H9 (cell line): ENCODE measurements at regions not wholly inside any gene's neighbourhood (a gene's known extent, or its start where the extent isn't known, plus 50 kb on each side); places are given as distances from the start of the nearest gene placed in this dataset.

Experiments used
- DNase-seq: peaks from one replicate; pipeline ENCODE4 v3.0.0-alpha.2; 2017
- H2AFZ ChIP-seq: one replicate; pipeline ENCODE4 v1.6.1; 2013; ENCODE audit warnings: mild to moderate bottlenecking, low read length, control low read depth, moderate library complexity
- H2AK5ac ChIP-seq: 2 replicates; pipeline ENCODE4 v1.6.1; 2013; ENCODE audit warnings: low read length, control low read depth, mixed read lengths; ENCODE audit not compliant: insufficient read length
- H2BK120ac ChIP-seq: one replicate; pipeline ENCODE4 v1.6.1; 2013; ENCODE audit warnings: low read depth, mild to moderate bottlenecking, low read length, control low read depth, inconsistent platforms; ENCODE audit not compliant: poor library complexity, severe bottlenecking
- H2BK12ac ChIP-seq: 2 replicates; pipeline ENCODE4 v1.6.1; 2013; ENCODE audit warnings: low read length, control low read depth, mixed read lengths, low read depth; ENCODE audit not compliant: insufficient read length
- H2BK15ac ChIP-seq: 2 replicates; pipeline ENCODE4 v1.6.1; 2013; ENCODE audit warnings: low read depth, low read length, control low read depth
- H2BK20ac ChIP-seq: one replicate; pipeline ENCODE4 v1.6.1; 2013; ENCODE audit warnings: low read depth, mild to moderate bottlenecking, low read length, control low read depth, inconsistent platforms; ENCODE audit not compliant: poor library complexity, severe bottlenecking
- H2BK5ac ChIP-seq: 2 replicates; pipeline ENCODE4 v1.6.1; 2013; ENCODE audit warnings: low read length, control low read depth, mixed read lengths; ENCODE audit not compliant: insufficient read length
- H3K14ac ChIP-seq: 2 replicates; pipeline ENCODE4 v1.6.1; 2013; ENCODE audit warnings: low read length, control low read depth; ENCODE audit not compliant: insufficient read depth
- H3K18ac ChIP-seq: 2 replicates; pipeline ENCODE4 v1.6.1; 2013; ENCODE audit warnings: low read depth, mild to moderate bottlenecking, mixed read lengths, low read length, control low read depth; ENCODE audit not compliant: insufficient read length
- H3K23ac ChIP-seq: 2 replicates; pipeline ENCODE4 v1.6.1; 2013; ENCODE audit warnings: low read length, control low read depth, mixed read lengths, low read depth; ENCODE audit not compliant: insufficient read length
- H3K23me2 ChIP-seq: 2 replicates; pipeline ENCODE4 v1.6.1; 2013; ENCODE audit warnings: low read depth, mild to moderate bottlenecking, mixed read lengths, low read length, control low read depth; ENCODE audit not compliant: insufficient read length, poor library complexity, severe bottlenecking
- H3K27ac ChIP-seq: 2 replicates; pipeline ENCODE4 v1.5.1; 2013; ENCODE audit warnings: low read length, control low read depth, mixed read lengths, low read depth; ENCODE audit not compliant: insufficient read length
- H3K27me3 ChIP-seq: 2 replicates; pipeline ENCODE4 v1.6.1; 2013; ENCODE audit warnings: low read length, control low read depth, inconsistent platforms; ENCODE audit not compliant: insufficient read depth
- H3K4ac ChIP-seq: 2 replicates; pipeline ENCODE4 v1.6.1; 2013; ENCODE audit warnings: low read depth, mild to moderate bottlenecking, control low read depth, inconsistent platforms, low read length, moderate library complexity
- H3K4me1 ChIP-seq: 2 replicates; pipeline ENCODE4 v1.6.1; 2013; ENCODE audit warnings: low read length, control low read depth, inconsistent platforms; ENCODE audit not compliant: insufficient read depth
- H3K4me2 ChIP-seq: 2 replicates; pipeline ENCODE4 v1.6.1; 2013; ENCODE audit warnings: low read length, control low read depth, mixed read lengths; ENCODE audit not compliant: insufficient read length, insufficient read depth
- H3K56ac ChIP-seq: 2 replicates; pipeline ENCODE4 v1.6.1; 2013; ENCODE audit warnings: low read depth, mild to moderate bottlenecking, mixed read lengths, low read length, control low read depth; ENCODE audit not compliant: insufficient read length
- H3K79me1 ChIP-seq: 2 replicates; pipeline ENCODE4 v1.6.1; 2013; ENCODE audit warnings: low read depth, mild to moderate bottlenecking, moderate library complexity, low read length, control low read depth, inconsistent platforms; ENCODE audit not compliant: insufficient read depth, poor library complexity, severe bottlenecking
- H3K79me2 ChIP-seq: 2 replicates; pipeline ENCODE4 v1.6.1; 2013; ENCODE audit warnings: low read length, control low read depth, inconsistent platforms; ENCODE audit not compliant: insufficient read depth
- H3K9ac ChIP-seq: 2 replicates; pipeline ENCODE4 v1.6.1; 2013; ENCODE audit warnings: low read length, control low read depth, mixed read lengths; ENCODE audit not compliant: insufficient read length; ENCODE audit errors: extremely low read depth
- H3K9me3 ChIP-seq: one replicate; pipeline ENCODE4 v1.6.1; 2013; ENCODE audit warnings: low read depth, low read length, inconsistent platforms; ENCODE audit not compliant: control insufficient read depth
- H3T11ph ChIP-seq: one replicate; pipeline ENCODE4 v1.6.1; 2013; ENCODE audit warnings: mild to moderate bottlenecking, low read length, control low read depth, inconsistent platforms
- H4K20me1 ChIP-seq: one replicate; pipeline ENCODE4 v1.6.1; 2013; ENCODE audit not compliant: control insufficient read depth, insufficient read length, insufficient read depth
- H4K5ac ChIP-seq: 2 replicates; pipeline ENCODE4 v1.6.1; 2013; ENCODE audit warnings: low read depth, mild to moderate bottlenecking, mixed read lengths, low read length, control low read depth; ENCODE audit not compliant: insufficient read length
- H4K8ac ChIP-seq: replicated peaks from 2 replicates; pipeline ENCODE4 v1.6.1; 2013; ENCODE audit warnings: low read length, control low read depth, mixed read lengths, low read depth; ENCODE audit not compliant: insufficient read length
- H4K91ac ChIP-seq: 2 replicates; pipeline ENCODE4 v1.6.1; 2013; ENCODE audit warnings: low read depth, mild to moderate bottlenecking, moderate library complexity, mixed read lengths, low read length, control low read depth; ENCODE audit not compliant: insufficient read length
- H3K27ac Mint-ChIP-seq, 3 experiments: 2 replicates in 2 of 3; 3 replicates in 1 of 3; pipeline ENCODE4 v1.8.0; 2020 to 2021; ENCODE audit warnings: mixed read lengths in 3 of 3, mild to moderate bottlenecking in 1 of 3, moderate library complexity in 1 of 3
- H3K27me3 Mint-ChIP-seq: 2 replicates; pipeline ENCODE4 v1.8.0; 2021; ENCODE audit warnings: low read depth, mild to moderate bottlenecking, moderate library complexity, mixed read lengths
- H3K36me3 Mint-ChIP-seq, 3 experiments: 2 replicates in 2 of 3; 3 replicates in 1 of 3; pipeline ENCODE4 v1.8.0; 2020 to 2021; ENCODE audit warnings: low read depth in 3 of 3, mixed read lengths in 3 of 3; ENCODE audit not compliant: insufficient read depth in 1 of 3
- H3K4me1 Mint-ChIP-seq, 2 experiments: 2 replicates each; pipeline ENCODE4 v1.8.0; 2020; ENCODE audit warnings: mixed read lengths in 2 of 2
- H3K4me3 Mint-ChIP-seq, 2 experiments: 2 replicates in 1 of 2; 3 replicates in 1 of 2; pipeline ENCODE4 v1.8.0; 2020 to 2021; ENCODE audit warnings: mild to moderate bottlenecking in 2 of 2, mixed read lengths in 2 of 2, moderate library complexity in 1 of 2
- H3K9me3 Mint-ChIP-seq, 2 experiments: 2 replicates in 1 of 2; 3 replicates in 1 of 2; pipeline ENCODE4 v1.8.0; 2020; ENCODE audit warnings: mild to moderate bottlenecking in 2 of 2, mixed read lengths in 2 of 2, moderate library complexity in 1 of 2
- WGBS: extraction: QIAGEN DNeasy Blood & Tissue Kit; methylation state at CpG from one replicate; pipeline ENCODE4 v1.1.7; 2013; ENCODE audit warnings: missing lambda C conversion rate, low lambda C conversion rate, mixed read lengths; ENCODE audit not compliant: insufficient read length; ENCODE audit errors: extremely low coverage; 5-methylcytosine and 5-hydroxymethylcytosine counted together
- TF ChIP-seq, protein P1 (sequence below): fragments of 200-600 bp; sonication (generic); conservative IDR thresholded peaks from 3 replicates; pipeline ENCODE4 v1.8.0; 2021; ENCODE audit warnings: antibody characterized with exemption, mild to moderate bottlenecking

DNA sequence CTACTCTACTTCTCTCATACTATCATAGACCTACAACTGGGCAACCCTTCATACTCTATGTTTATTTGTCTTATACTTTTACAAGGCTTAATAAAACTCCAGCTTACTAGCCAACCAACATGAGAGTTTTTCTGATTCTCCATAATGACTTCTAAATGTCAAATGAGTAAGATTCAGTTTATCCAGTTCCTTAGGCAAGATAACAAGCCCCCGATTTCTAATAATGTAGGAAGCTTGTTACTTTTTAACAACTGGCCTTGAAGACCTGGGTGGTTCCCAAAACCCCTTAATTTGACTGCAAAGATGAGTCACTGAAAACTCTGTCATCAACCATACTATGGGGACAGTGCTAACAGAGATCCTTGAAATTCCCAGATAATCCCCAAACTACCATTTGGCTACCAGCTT, 294.6 kb upstream of the ACTBL2 start:
- Histone ChIP-seq H3K4me1 (0 out of 2 replicates have a peak, but pooled peaks cover 3% of the 10 kb centered on the region), H3K9me3 (no peaks in the 10 kb centered on the region), H3K79me2 (no peaks in the 10 kb centered on the region), H4K8ac (no peak overlapping the region), H3K18ac (no peak overlapping the region), H2BK5ac (no peak overlapping the region), H3K9ac (no peak overlapping the region), H4K91ac (no peak overlapping the region), H3K79me1 (no peaks in the 10 kb centered on the region), H3K27me3 (no peaks in the 10 kb centered on the region), H3K23me2 (no peaks in the 10 kb centered on the region), H3K27ac (no peak overlapping the region), H3K56ac (no peak overlapping the region), H3T11ph (no peak overlapping the region), H2BK12ac (no peak overlapping the region), H2BK120ac (no peak overlapping the region), H3K14ac (no peak overlapping the region), H3K4me2 (no peak overlapping the region), H4K5ac (no peak overlapping the region), H2AFZ (no peak overlapping the region), H3K23ac (no peak overlapping the region), H3K4ac (no peak overlapping the region), H4K20me1 (no peaks in the 10 kb centered on the region), H2AK5ac (no peak overlapping the region), H2BK20ac (no peak overlapping the region), H2BK15ac (no peak overlapping the region)
- Mint-ChIP-seq H3K9me3 (no peaks in the 10 kb centered on the region), H3K27ac (no peak overlapping the region), H3K4me3 (no peak overlapping the region), H3K36me3 (no peaks in the 10 kb centered on the region), H3K4me1 (peaks cover 5 to 8% of the 10 kb centered on the region in 2 experiments; a peak in 3 of 4 replicates), H3K27me3 (no peaks in the 10 kb centered on the region)
- DNase-seq, result no peak
- WGBS, result no CpG with 5 or more reads among the region's 1 CpG
- TF ChIP-seq, protein P1, sequence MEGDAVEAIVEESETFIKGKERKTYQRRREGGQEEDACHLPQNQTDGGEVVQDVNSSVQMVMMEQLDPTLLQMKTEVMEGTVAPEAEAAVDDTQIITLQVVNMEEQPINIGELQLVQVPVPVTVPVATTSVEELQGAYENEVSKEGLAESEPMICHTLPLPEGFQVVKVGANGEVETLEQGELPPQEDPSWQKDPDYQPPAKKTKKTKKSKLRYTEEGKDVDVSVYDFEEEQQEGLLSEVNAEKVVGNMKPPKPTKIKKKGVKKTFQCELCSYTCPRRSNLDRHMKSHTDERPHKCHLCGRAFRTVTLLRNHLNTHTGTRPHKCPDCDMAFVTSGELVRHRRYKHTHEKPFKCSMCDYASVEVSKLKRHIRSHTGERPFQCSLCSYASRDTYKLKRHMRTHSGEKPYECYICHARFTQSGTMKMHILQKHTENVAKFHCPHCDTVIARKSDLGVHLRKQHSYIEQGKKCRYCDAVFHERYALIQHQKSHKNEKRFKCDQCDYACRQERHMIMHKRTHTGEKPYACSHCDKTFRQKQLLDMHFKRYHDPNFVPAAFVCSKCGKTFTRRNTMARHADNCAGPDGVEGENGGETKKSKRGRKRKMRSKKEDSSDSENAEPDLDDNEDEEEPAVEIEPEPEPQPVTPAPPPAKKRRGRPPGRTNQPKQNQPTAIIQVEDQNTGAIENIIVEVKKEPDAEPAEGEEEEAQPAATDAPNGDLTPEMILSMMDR, result no peak
